ENCODE measurements at regions not wholly inside any gene's neighbourhood (a gene's known extent, or its start where the extent isn't known, plus 50 kb on each side); places are given as distances from the start of the nearest gene placed in this dataset.
"Not testable (repeated sequence)": the region's sequence is repeated elsewhere in the genome, so short reads cannot be mapped to it uniquely, and the experiment has no call there.

DNA sequence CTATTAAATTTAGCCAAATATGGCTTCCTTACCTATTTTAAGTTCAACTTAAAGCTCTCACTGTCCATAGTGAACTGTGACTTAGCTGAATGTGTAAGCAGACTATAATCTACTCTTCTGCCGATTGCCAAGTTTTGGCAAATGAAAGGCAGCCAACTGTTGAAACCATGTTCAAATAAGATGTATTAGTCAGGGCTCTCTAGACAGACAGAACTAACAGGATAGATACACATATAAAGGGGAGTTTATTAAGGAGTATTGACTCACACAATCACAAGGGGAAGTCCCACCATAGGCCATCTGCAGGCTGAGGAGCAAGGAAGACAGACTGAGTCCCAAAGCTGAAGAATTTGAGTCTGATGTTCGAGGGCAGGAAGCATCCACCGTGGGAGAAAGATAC lies 837.7 kb upstream of the AUTS2 start:
- H3K9me3 Mint-ChIP-seq: peaks cover 8% of the 10 kb centered on the region
- no peaks in the 10 kb centered on the region for H3K4me1 Mint-ChIP-seq
- H3K36me3 Mint-ChIP-seq: no peaks in the 10 kb centered on the region
- peaks cover 3% of the 10 kb centered on the region for H3K27me3 Mint-ChIP-seq
- no peak for DNase-seq (ENCODE audit: low spot score in 2 of 2)
- no peak overlapping the region for H3K27ac Mint-ChIP-seq
- no peak for ATAC-seq (ENCODE audit: low read depth)
- H3K4me3 Mint-ChIP-seq: no peak overlapping the region

DNA sequence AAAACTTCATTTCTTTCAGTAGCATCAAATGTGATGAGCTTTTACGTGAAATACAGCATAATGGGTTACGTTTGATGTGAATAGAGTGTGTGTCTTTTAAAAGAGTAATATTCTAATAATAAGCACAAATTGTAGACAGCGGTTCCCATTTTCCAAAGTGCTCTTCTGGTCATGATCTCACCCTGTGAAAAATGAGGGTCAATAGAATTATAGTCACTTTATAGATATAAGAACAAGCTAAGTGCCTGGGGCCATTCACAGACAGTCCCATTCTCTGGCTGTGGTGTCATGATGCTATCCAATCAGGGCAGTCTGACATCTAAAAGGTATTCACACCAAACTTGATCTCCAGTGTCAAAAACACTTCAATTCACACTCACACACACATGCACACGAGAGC lies 830.8 kb upstream of the AUTS2 start:
- ATAC-seq (ENCODE audit: low read depth): no peak
- Mint-ChIP-seq H3K27me3 (peaks cover 2% of the 10 kb centered on the region), H3K4me3 (no peak overlapping the region), H3K27ac (no peak overlapping the region), H3K4me1 (peaks cover 2% of the 10 kb centered on the region), H3K9me3 (peaks cover 5% of the 10 kb centered on the region), H3K36me3 (peaks cover 2% of the 10 kb centered on the region)
- no peak for DNase-seq (ENCODE audit: low spot score in 2 of 2)

GRCh38 chr7:68770649-68771048 lies 827.6 kb upstream of the AUTS2 start:
- H3K27ac Mint-ChIP-seq: no peak overlapping the region
- no peak overlapping the region for H3K4me3 Mint-ChIP-seq
- ATAC-seq (ENCODE audit: low read depth): no peak
- peaks cover 8% of the 10 kb centered on the region for H3K9me3 Mint-ChIP-seq
- H3K36me3 Mint-ChIP-seq: peaks cover 2% of the 10 kb centered on the region
- no peak for DNase-seq (ENCODE audit: low spot score in 2 of 2)
- peaks cover 2% of the 10 kb centered on the region for H3K27me3 Mint-ChIP-seq
- peaks cover 2% of the 10 kb centered on the region for H3K4me1 Mint-ChIP-seq

- peaks cover 6% of the 10 kb centered on the region for H3K9me3 Mint-ChIP-seq
- H3K36me3 Mint-ChIP-seq: no peaks in the 10 kb centered on the region
- H3K4me1 Mint-ChIP-seq: no peaks in the 10 kb centered on the region
- H3K27me3 Mint-ChIP-seq: no peaks in the 10 kb centered on the region
- no peak overlapping the region for H3K27ac Mint-ChIP-seq
- no peak overlapping the region for H3K4me3 Mint-ChIP-seq
- ATAC-seq (ENCODE audit: low read depth): no peak
- no peak for DNase-seq (ENCODE audit: low spot score in 2 of 2)
Observed at GRCh38 chr7:68776326-68776725, 821.9 kb upstream of the AUTS2 start.

DNA sequence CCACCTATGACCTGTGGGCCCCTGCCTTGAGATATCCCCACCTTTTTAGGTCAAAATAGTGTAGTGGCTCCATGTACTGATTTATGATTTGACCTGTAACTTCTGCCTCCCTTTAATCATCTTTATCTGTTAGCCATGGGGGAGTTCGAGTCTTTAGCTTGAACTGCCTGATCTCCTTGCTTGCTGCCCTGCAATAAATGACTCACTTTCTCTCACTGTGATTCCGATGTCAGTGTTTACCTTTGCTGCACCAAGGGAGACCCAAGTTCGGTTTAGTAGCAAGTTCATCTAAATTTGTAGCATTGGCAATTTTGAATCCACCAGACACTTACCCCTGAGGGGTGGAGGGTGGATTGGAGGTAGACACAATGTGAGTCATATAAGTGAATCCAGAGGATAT lies 814.6 kb upstream of the AUTS2 start:
- Mint-ChIP-seq H3K36me3 (no peaks in the 10 kb centered on the region), H3K9me3 (no peaks in the 10 kb centered on the region)

DNA sequence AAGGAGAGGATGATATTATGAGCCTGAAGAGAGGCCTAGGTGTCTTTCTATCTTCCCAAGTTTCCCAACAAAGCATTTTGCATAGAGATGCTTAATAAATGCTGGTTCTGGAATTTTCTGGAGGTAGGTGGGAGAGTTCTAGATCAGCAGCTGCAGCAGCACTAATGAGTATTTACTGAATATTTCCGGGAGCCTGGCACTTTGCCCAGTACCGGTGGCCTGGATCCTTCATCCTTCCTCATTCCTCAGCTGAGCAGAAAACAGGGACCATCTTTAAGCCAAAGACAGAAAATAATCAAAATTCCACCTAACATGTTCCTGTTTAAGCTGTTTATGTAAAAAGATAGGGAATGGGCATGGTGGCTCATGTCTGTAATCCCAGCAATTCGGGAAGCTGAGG lies 813.2 kb upstream of the AUTS2 start:
- no peaks in the 10 kb centered on the region for H3K4me1 Mint-ChIP-seq
- H3K36me3 Mint-ChIP-seq: no peaks in the 10 kb centered on the region
- DNase-seq (ENCODE audit: low spot score in 2 of 2) (no peak), ATAC-seq (ENCODE audit: low read depth) (no peak)
- H3K9me3 Mint-ChIP-seq: no peaks in the 10 kb centered on the region
- H3K4me3 Mint-ChIP-seq: no peak overlapping the region
- H3K27ac Mint-ChIP-seq: no peak overlapping the region
- no peaks in the 10 kb centered on the region for H3K27me3 Mint-ChIP-seq

More for the DNA sequence above, 814.6 kb upstream of the AUTS2 start:
- H3K27ac Mint-ChIP-seq: no peak overlapping the region
- H3K4me1 Mint-ChIP-seq: no peaks in the 10 kb centered on the region
- no peaks in the 10 kb centered on the region for H3K27me3 Mint-ChIP-seq
- H3K4me3 Mint-ChIP-seq: no peak overlapping the region
- no peak for DNase-seq (ENCODE audit: low spot score in 2 of 2)
- ATAC-seq (ENCODE audit: low read depth): no peak

DNA sequence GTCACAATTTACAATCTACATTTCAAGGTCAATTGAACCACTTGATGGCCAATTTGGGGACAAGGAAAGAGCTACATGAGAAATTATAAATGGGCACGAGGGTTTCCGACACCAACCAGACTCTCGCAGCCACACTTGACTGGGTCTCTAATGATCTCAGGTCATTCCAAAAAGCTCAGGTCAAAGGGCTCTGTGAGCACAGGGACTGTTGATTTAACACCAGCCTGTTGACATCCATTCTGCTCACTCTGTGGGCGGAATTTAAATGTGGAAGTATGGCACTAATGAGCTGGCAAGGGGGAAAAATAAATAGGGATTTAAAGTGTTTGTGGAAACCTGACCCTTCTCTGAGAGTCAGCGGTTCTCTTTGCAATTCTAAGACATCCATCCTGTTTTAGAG lies 810.7 kb upstream of the AUTS2 start:
- peaks cover 3% of the 10 kb centered on the region for H3K9me3 Mint-ChIP-seq
- ATAC-seq (ENCODE audit: low read depth): no peak
- DNase-seq (ENCODE audit: low spot score in 2 of 2): no peak
- H3K4me1 Mint-ChIP-seq: no peaks in the 10 kb centered on the region
- H3K4me3 Mint-ChIP-seq: no peak overlapping the region
- H3K36me3 Mint-ChIP-seq: no peaks in the 10 kb centered on the region
- H3K27ac Mint-ChIP-seq: no peak overlapping the region
- no peaks in the 10 kb centered on the region for H3K27me3 Mint-ChIP-seq

DNA sequence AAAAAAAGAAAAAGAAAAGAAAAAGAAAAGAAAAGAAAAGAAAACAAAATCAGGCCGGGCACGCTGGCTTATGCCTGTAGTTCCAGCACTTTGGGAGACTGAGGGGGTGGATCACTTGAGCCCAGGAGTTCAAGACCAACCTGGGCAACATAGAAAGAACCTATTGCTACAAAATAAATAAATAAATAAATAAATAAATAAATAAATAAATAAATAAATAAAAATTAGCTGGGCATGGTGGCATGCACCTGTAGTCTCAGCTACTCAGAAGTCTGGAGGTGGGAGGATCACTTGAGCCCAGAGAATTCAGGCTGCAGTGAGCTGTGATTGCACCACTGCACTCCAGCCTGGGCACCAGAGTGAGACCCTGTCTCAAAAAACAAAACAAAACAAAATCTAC lies 809.7 kb upstream of the AUTS2 start:
- H3K27ac Mint-ChIP-seq; H3K4me3 Mint-ChIP-seq; H3K4me1 Mint-ChIP-seq; ATAC-seq (ENCODE audit: low read depth); H3K27me3 Mint-ChIP-seq; DNase-seq (ENCODE audit: low spot score in 2 of 2); H3K9me3 Mint-ChIP-seq; H3K36me3 Mint-ChIP-seq: not testable (repeated sequence)

GRCh38 chr7:68789597-68789996 lies 808.7 kb upstream of the AUTS2 start:
- H3K4me3 Mint-ChIP-seq: no peak overlapping the region
- H3K27ac Mint-ChIP-seq: no peak overlapping the region
- no peaks in the 10 kb centered on the region for H3K27me3 Mint-ChIP-seq
- no peaks in the 10 kb centered on the region for H3K4me1 Mint-ChIP-seq
- DNase-seq (ENCODE audit: low spot score in 2 of 2) (no peak), ATAC-seq (ENCODE audit: low read depth) (no peak)
- H3K36me3 Mint-ChIP-seq: no peaks in the 10 kb centered on the region
- peaks cover 5% of the 10 kb centered on the region for H3K9me3 Mint-ChIP-seq

DNA sequence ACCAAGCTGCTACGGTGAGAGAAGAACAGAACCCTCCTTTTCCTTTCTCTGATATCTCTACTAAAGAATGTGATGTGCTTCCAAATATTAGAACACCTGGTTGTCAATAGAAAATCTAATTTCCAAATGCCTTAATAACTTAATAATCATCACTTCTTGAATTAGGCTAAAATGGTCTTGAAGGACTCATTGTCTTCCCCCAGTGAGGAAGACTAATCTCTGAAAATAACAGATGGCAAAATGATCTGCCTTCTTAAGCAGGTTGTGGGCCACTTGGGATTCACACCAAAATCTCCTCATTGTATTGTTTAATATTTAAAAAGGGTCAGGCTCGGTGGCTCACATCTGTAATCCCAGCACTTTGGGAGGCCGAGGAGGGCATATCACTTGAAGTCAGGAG lies 805.9 kb upstream of the AUTS2 start:
- DNase-seq (ENCODE audit: low spot score in 2 of 2) (no peak), ATAC-seq (ENCODE audit: low read depth) (no peak)
- H3K9me3 Mint-ChIP-seq: peaks cover 5% of the 10 kb centered on the region
- no peaks in the 10 kb centered on the region for H3K27me3 Mint-ChIP-seq
- no peak overlapping the region for H3K4me3 Mint-ChIP-seq
- no peaks in the 10 kb centered on the region for H3K4me1 Mint-ChIP-seq
- no peaks in the 10 kb centered on the region for H3K36me3 Mint-ChIP-seq
- H3K27ac Mint-ChIP-seq: no peak overlapping the region

DNA sequence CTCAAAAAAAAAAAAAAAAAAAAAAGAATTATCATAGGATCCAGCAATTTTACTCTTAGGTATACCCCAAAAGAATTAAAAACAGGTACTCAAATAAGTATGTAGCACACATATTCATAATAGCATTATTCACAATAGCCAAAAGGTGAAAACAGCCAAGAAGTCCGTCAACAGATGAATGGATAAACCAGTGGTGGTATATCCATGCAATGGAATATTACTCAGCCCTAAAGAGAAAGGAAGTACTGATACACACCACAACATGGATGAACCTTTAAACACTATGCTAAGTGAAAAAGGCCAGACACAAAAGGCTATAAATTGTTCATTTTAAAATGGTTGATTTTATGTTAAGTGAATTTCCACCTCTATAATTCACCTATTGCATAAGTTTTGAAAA lies 804.8 kb upstream of the AUTS2 start:
- no peak overlapping the region for H3K27ac Mint-ChIP-seq
- no peak overlapping the region for H3K4me3 Mint-ChIP-seq
- ATAC-seq (ENCODE audit: low read depth) (no peak), DNase-seq (ENCODE audit: low spot score in 2 of 2) (no peak)
- H3K4me1 Mint-ChIP-seq: no peaks in the 10 kb centered on the region
- no peaks in the 10 kb centered on the region for H3K27me3 Mint-ChIP-seq
- peaks cover 5% of the 10 kb centered on the region for H3K9me3 Mint-ChIP-seq
- no peaks in the 10 kb centered on the region for H3K36me3 Mint-ChIP-seq

GRCh38 chr7:68800316-68800715 lies 798.0 kb upstream of the AUTS2 start:
- DNase-seq (ENCODE audit: low spot score in 2 of 2) (no peak), ATAC-seq (ENCODE audit: low read depth) (no peak)
- no peak overlapping the region for H3K27ac Mint-ChIP-seq
- no peaks in the 10 kb centered on the region for H3K4me1 Mint-ChIP-seq
- H3K36me3 Mint-ChIP-seq: no peaks in the 10 kb centered on the region
- H3K4me3 Mint-ChIP-seq: no peak overlapping the region
- peaks cover 1% of the 10 kb centered on the region for H3K9me3 Mint-ChIP-seq
- H3K27me3 Mint-ChIP-seq: no peaks in the 10 kb centered on the region

- no peak for ATAC-seq (ENCODE audit: low read depth)
- Mint-ChIP-seq H3K4me3 (no peak overlapping the region), H3K4me1 (peaks cover 2% of the 10 kb centered on the region), H3K27ac (no peak overlapping the region), H3K36me3 (no peaks in the 10 kb centered on the region), H3K9me3 (peaks cover 7% of the 10 kb centered on the region), H3K27me3 (peaks cover 6% of the 10 kb centered on the region)
- no peak for DNase-seq (ENCODE audit: low spot score in 2 of 2)
Observed at GRCh38 chr7:68805159-68805558, 793.1 kb upstream of the AUTS2 start.

DNA sequence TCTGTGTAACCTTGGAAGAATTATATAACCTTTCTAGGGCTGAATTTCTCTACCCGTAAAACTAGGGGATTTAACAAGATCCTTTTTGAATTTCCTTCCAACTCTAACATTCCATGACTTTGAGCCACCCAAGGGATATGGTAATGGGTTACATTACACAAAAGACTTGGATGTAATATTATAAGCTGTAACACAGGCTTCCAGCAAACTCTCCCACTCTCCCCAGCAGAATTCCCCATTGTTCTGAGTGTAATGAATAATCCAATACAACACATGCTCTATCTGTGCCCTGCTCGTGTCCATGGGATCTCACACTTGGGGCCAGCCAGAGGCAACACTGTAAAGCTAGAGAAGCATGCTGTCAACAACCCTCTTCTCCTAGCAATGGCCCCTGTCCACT lies 790.6 kb upstream of the AUTS2 start:
- peaks cover 6% of the 10 kb centered on the region for H3K27me3 Mint-ChIP-seq
- no peak for ATAC-seq (ENCODE audit: low read depth)
- no peak overlapping the region for H3K27ac Mint-ChIP-seq

DNA sequence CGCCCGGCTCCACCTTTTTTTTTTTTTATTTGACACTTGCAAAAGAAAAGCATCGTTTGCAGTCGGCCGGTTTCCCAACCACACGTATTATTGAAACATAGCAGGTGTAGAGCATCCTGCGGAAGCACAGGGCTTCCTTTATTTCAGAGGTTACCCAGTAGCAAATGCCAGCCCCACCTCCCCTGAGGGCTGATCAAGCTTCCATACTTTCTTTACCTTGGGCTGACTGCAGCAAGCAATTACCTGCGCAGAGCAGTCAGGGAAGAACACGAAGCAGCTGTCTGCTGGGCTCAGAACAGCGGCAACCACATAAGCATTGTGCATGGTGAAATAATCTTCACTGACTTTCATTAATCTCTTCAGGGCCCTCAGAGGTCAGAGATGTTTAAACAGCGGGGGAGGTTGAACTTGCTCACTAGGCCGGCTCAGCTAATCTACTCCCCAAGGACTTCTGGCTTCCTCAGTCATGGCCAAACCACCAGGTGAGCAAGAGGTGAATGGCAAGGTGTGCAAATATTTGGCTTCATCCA lies 784.7 kb upstream of the AUTS2 start:
- Mint-ChIP-seq H3K4me3 (no peak overlapping the region), H3K36me3 (no peaks in the 10 kb centered on the region), H3K27me3 (peaks cover 2% of the 10 kb centered on the region), H3K9me3 (peaks cover 13% of the 10 kb centered on the region), H3K27ac (no peak overlapping the region), H3K4me1 (peaks cover 2% of the 10 kb centered on the region)
- ATAC-seq (ENCODE audit: low read depth): no peak
- DNase-seq (ENCODE audit: low spot score in 2 of 2): no peak

More for the DNA sequence above, 790.6 kb upstream of the AUTS2 start:
- DNase-seq (ENCODE audit: low spot score in 2 of 2): no peak
- Mint-ChIP-seq H3K9me3 (peaks cover 10% of the 10 kb centered on the region), H3K4me3 (no peak overlapping the region), H3K4me1 (peaks cover 2% of the 10 kb centered on the region), H3K36me3 (no peaks in the 10 kb centered on the region)

Data from memory B cell (primary cell).